Stimulated activated naive CD4-positive, alpha-beta T cell treated with Interleukin-2 at 50 U/mL for 16 hours (primary cell): ENCODE measurements at regions not wholly inside any gene's neighbourhood (a gene's known extent, or its start where the extent isn't known, plus 50 kb on each side); places are given as distances from the start of the nearest gene placed in this dataset.

Source experiments
- DNase-seq: peaks from one replicate; lab custom pipeline; 2025; lab: John Stamatoyannopoulos, UW

- DNase-seq = no peak
Measured at GRCh38 chr1:201589186-201589585, 50.3 kb downstream of the NAV1 start.

GRCh38 chr1:201590474-201590873 lies 51.5 kb downstream of the NAV1 start:
- DNase-seq = no peak

GRCh38 chr1:201591348-201591747 lies 52.4 kb downstream of the NAV1 start:
- no peak for DNase-seq

- DNase-seq = no peak
Measured at GRCh38 chr1:201591981-201592380, 53.1 kb downstream of the NAV1 start.

- no peak for DNase-seq
Measured at GRCh38 chr1:201593200-201593921, 54.4 kb downstream of the NAV1 start.

- no peak for DNase-seq
Measured at GRCh38 chr1:201594575-201595245, 55.8 kb downstream of the NAV1 start.

GRCh38 chr1:201595381-201595780 lies 56.5 kb downstream of the NAV1 start:
- DNase-seq = no peak

- DNase-seq = no peak
Measured at GRCh38 chr1:201596101-201596868, 57.4 kb downstream of the NAV1 start.

GRCh38 chr1:201597551-201598230 lies 58.8 kb downstream of the NAV1 start:
- no peak for DNase-seq

- no peak for DNase-seq
Measured at GRCh38 chr1:201598396-201598795, 59.5 kb downstream of the NAV1 start.

- no peak for DNase-seq
Measured at GRCh38 chr1:201598973-201599372, 60.0 kb downstream of the NAV1 start.

- no peak for DNase-seq
Measured at GRCh38 chr1:201599548-201599947, 60.6 kb downstream of the NAV1 start.

GRCh38 chr1:201602413-201603265 lies 63.7 kb downstream of the NAV1 start:
- DNase-seq = no peak

GRCh38 chr1:201603613-201604232 lies 64.8 kb downstream of the NAV1 start:
- DNase-seq = no peak

- no peak for DNase-seq
Measured at GRCh38 chr1:201605385-201606010, 66.6 kb downstream of the NAV1 start.

GRCh38 chr1:201606096-201606495 lies 67.2 kb downstream of the NAV1 start:
- no peak for DNase-seq

- no peak for DNase-seq
Measured at GRCh38 chr1:201606623-201607022, 67.7 kb downstream of the NAV1 start.

GRCh38 chr1:201608635-201609395 lies 69.9 kb downstream of the NAV1 start:
- DNase-seq = no peak

- DNase-seq = no peak
Measured at GRCh38 chr1:201609661-201610318, 70.9 kb downstream of the NAV1 start.
